Subcutaneous abdominal adipose tissue (tissue), 5 donors: ENCODE measurements at regions not wholly inside any gene's neighbourhood (a gene's known extent, or its start where the extent isn't known, plus 50 kb on each side); places are given as distances from the start of the nearest gene placed in this dataset.

ENCODE experiments used
- H3K27ac ChIP-seq: one replicate; pipeline ENCODE4 v1.7.0; 2013; ENCODE audit warnings: low read depth, mild to moderate bottlenecking, inconsistent platforms, low read length, moderate library complexity
- H3K27me3 ChIP-seq, 5 donors: one replicate each; pipeline ENCODE4 v1.7.0; 2013; ENCODE audit warnings: low read length in 5 of 5, inconsistent platforms in 1 of 5; ENCODE audit not compliant: control insufficient read depth in 5 of 5, insufficient read depth in 4 of 5
- H3K36me3 ChIP-seq, 5 donors: one replicate each; pipeline ENCODE4 v1.7.0; 2013; ENCODE audit warnings: low read length in 5 of 5; ENCODE audit not compliant: control insufficient read depth in 5 of 5, insufficient read depth in 5 of 5
- H3K4me1 ChIP-seq, 5 donors: one replicate each; pipeline ENCODE4 v1.7.0; 2013; ENCODE audit warnings: low read length in 5 of 5, mild to moderate bottlenecking in 3 of 5, moderate library complexity in 1 of 5; ENCODE audit not compliant: control insufficient read depth in 5 of 5, insufficient read depth in 5 of 5
- H3K4me3 ChIP-seq, 5 donors: one replicate each; pipeline ENCODE4 v1.7.0; 2013; ENCODE audit warnings: low read length in 5 of 5, low read depth in 1 of 5
- H3K9ac ChIP-seq, 5 donors: one replicate each; pipeline ENCODE4 v1.7.0; 2013; ENCODE audit warnings: low read length in 5 of 5, mild to moderate bottlenecking in 4 of 5, moderate library complexity in 3 of 5
- H3K9me3 ChIP-seq, 5 donors: one replicate each; pipeline ENCODE4 v1.7.0; 2013; ENCODE audit warnings: low read length in 5 of 5; ENCODE audit not compliant: control insufficient read depth in 5 of 5
- donor health status: healthy.
- donor health status: healthy.
- donor health status: healthy.
- donor health status: healthy.
- donor health status: healthy.

- no peak overlapping the region for H3K4me3 ChIP-seq
- H3K9ac ChIP-seq, result no peak overlapping the region
- H3K36me3 ChIP-seq, result no peaks in the 10 kb centered on the region
- no peak overlapping the region for H3K27ac ChIP-seq
- H3K27me3 ChIP-seq, result no peaks in the 10 kb centered on the region
- H3K4me1 ChIP-seq, result peaks cover 0 to 8% (median 2%) of the 10 kb centered on the region in 5 donors
- H3K9me3 ChIP-seq, result peaks cover 0 to 14% (median 3%) of the 10 kb centered on the region in 5 donors
These were observed 603.4 kb upstream of the CDH11 start for GRCh38 chr16:65725156-65725845.

- Histone ChIP-seq H3K4me1 (peaks cover 0 to under 1% (median 0%) of the 10 kb centered on the region in 5 donors), H3K4me3 (no peak overlapping the region), H3K9ac (no peak overlapping the region), H3K9me3 (no peaks in the 10 kb centered on the region), H3K27ac (no peak overlapping the region), H3K27me3 (no peaks in the 10 kb centered on the region), H3K36me3 (no peaks in the 10 kb centered on the region)
These were observed 600.6 kb upstream of the CDH11 start for GRCh38 chr16:65722429-65722828.

DNA sequence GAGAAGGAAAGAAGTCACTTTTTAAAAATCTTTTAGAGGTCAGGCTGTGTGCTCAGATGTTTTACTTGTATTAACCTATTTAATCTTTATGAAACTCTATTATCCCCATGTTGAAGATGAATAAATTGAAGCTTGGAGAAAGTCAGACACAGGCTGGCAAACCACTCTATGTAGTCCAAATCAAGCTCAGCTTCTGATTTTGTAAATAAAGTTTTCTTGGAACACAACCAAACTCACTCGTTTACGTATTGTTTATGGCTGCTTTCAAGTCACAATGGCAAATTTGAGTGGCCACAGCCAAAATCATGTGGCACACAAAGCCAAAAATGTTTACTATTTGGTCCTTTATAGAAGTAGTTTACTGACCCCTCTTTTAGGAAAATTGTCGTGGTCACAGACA lies 596.0 kb upstream of the CDH11 start:
- Histone ChIP-seq H3K4me3 (no peak overlapping the region), H3K9ac (no peak overlapping the region), H3K4me1 (no peaks in the 10 kb centered on the region), H3K27me3 (peaks cover 0 to 4% (median 0%) of the 10 kb centered on the region in 5 donors), H3K36me3 (no peaks in the 10 kb centered on the region), H3K9me3 (no peaks in the 10 kb centered on the region), H3K27ac (no peak overlapping the region)

DNA sequence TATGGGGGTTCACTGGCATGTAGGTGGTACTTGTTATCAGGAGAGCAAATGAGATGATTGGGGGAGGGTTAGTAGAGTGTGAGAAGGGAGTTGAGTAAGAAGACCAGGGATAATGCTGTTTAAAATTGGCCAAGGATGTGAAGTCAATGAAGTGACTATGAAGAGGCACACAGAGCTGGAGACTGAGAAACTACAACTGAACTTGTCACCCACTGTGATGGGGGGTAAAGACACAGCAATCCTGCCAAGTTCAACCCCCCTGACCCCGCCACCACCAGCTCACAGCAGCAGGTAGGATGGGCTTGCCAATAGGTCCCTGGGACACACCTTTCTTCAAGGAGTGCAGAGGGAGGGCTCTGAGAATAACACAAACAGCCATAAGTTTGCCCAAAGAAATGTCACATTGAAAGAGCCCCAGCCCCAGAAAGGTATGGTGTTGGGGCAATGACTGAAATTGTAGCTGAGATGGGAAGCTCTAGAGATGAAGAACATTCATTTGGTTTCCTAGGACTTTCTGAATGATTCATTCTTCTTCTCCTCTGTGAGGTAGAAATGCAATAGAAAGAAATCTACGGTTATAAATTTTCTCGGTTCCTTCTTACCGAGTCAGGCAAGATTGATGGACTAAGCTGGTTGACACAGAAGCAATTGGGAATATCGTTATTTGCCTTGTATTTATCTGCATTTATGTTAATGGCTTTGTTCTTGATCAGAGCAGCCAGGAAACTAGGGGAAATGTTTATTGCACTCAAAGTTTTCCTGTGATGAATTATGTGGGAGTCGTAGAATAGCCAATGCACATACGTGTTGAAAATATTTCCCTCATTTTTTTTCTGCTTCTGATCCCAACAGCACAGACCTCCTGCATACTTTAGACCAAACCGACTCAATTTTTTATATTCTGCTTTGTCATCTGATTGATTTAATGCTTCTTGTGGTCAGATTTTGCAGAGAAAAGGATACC lies 595.2 kb upstream of the CDH11 start:
- no peak overlapping the region for H3K27ac ChIP-seq
- no peak overlapping the region for H3K9ac ChIP-seq
- H3K27me3 ChIP-seq, result peaks cover 0 to 4% (median 0%) of the 10 kb centered on the region in 5 donors
- no peak overlapping the region for H3K4me3 ChIP-seq
- no peaks in the 10 kb centered on the region for H3K4me1 ChIP-seq
- no peaks in the 10 kb centered on the region for H3K9me3 ChIP-seq
- H3K36me3 ChIP-seq, result no peaks in the 10 kb centered on the region

DNA sequence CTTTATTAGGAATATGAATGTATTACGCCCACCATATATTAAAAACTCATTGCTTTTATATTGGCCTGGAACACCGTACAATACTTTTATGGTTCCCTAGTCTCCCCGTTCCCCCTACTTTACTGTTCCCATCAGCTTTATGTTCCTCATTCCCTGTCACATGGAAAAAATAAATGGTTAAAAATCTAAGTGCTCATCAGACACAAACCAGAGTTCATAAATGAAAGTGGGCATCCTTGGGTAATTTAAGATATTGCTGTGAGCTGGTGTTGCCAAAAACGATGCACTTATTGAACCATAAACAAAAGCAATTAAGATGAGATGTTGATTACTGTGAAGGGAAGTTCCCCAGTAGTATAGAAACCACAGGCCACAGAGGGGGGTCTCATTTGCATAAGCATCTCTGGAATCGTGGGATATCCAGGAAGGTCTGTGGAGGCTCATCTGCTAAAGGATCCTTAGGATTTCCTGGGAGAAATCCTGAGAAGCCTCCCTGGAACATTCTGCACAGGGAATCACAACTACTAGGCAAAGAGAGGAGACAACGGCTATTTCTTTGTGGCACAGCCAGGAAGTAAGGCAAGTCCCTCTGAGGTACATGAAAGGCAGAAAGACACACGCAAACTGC lies 591.4 kb upstream of the CDH11 start:
- H3K27me3 ChIP-seq, result peaks cover 0 to 4% (median 0%) of the 10 kb centered on the region in 5 donors
- no peaks in the 10 kb centered on the region for H3K36me3 ChIP-seq
- no peaks in the 10 kb centered on the region for H3K4me1 ChIP-seq
- no peaks in the 10 kb centered on the region for H3K9me3 ChIP-seq
- no peak overlapping the region for H3K9ac ChIP-seq
- no peak overlapping the region for H3K4me3 ChIP-seq
- H3K27ac ChIP-seq, result no peak overlapping the region

- Histone ChIP-seq H3K36me3 (no peaks in the 10 kb centered on the region), H3K4me3 (no peak overlapping the region), H3K27ac (no peak overlapping the region), H3K4me1 (no peaks in the 10 kb centered on the region), H3K9me3 (no peaks in the 10 kb centered on the region), H3K27me3 (peaks cover 0 to 4% (median 0%) of the 10 kb centered on the region in 5 donors), H3K9ac (no peak overlapping the region)
These were observed 588.2 kb upstream of the CDH11 start for GRCh38 chr16:65710107-65710506.

DNA sequence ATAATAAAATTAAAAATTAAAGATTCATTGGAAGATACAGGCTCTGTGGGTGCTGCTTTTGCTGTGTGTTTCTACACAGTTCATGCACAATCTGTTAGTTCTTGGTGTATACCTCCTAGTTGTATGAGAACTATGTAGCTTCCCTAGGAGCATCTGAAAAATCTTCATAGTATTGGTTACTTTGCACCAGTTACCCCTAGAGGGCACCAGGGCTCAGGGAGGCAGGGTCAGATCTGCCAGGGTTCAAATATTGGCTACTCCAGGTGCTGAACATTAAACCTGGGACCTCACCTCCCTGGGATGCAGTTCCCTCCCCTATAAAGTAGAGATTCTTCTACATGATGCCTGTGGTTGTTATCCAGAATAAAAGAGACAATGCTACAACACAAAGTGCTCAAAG lies 583.0 kb upstream of the CDH11 start:
- Histone ChIP-seq H3K27me3 (no peaks in the 10 kb centered on the region), H3K4me1 (no peaks in the 10 kb centered on the region), H3K9me3 (no peaks in the 10 kb centered on the region), H3K27ac (no peak overlapping the region), H3K4me3 (no peak overlapping the region), H3K9ac (no peak overlapping the region), H3K36me3 (no peaks in the 10 kb centered on the region)

- no peak overlapping the region for H3K9ac ChIP-seq
- H3K27me3 ChIP-seq, result no peaks in the 10 kb centered on the region
- no peaks in the 10 kb centered on the region for H3K9me3 ChIP-seq
- no peaks in the 10 kb centered on the region for H3K4me1 ChIP-seq
- H3K36me3 ChIP-seq, result no peaks in the 10 kb centered on the region
- no peak overlapping the region for H3K27ac ChIP-seq
- H3K4me3 ChIP-seq, result no peak overlapping the region
These were observed 581.0 kb upstream of the CDH11 start for GRCh38 chr16:65702707-65703402.

DNA sequence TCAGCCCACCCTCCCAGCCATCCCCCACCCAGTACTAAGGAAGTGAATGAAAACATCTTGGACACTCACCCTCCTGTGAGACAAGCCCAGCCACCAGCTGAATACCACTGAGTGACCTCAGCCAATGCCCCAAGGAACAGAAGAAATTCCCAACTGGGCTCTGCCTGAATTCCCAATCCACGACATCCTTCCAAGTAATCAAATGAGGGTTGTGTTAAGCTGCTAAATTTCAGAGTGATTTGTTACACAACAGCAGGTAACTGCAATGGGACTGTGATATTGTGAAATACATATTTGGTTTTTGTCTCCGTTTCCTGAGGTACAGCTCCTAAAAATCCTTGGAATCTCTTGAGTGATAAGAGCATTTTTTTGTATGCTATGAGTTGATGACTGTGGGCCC lies 578.7 kb upstream of the CDH11 start:
- H3K9ac ChIP-seq, result no peak overlapping the region
- H3K27ac ChIP-seq, result no peak overlapping the region
- H3K36me3 ChIP-seq, result no peaks in the 10 kb centered on the region
- H3K9me3 ChIP-seq, result no peaks in the 10 kb centered on the region
- no peaks in the 10 kb centered on the region for H3K4me1 ChIP-seq
- no peak overlapping the region for H3K4me3 ChIP-seq
- no peaks in the 10 kb centered on the region for H3K27me3 ChIP-seq
